ENCODE measurements at regions not wholly inside any gene's neighbourhood (a gene's known extent, or its start where the extent isn't known, plus 50 kb on each side); places are given as distances from the start of the nearest gene placed in this dataset.

GRCh38 chr2:211070547-211070946, 514.1 kb downstream of the CPS1 start:
- DNase-seq: no peak

- DNase-seq: no peak
Measured at GRCh38 chr2:211077216-211077767, 520.9 kb downstream of the CPS1 start.

- no peak for DNase-seq
Measured at GRCh38 chr2:211084352-211084751, 528.0 kb downstream of the CPS1 start.

GRCh38 chr2:211085056-211085680, 528.8 kb downstream of the CPS1 start:
- no peak for DNase-seq

- DNase-seq: no peak
Measured at GRCh38 chr2:211086049-211086448, 529.6 kb downstream of the CPS1 start.

GRCh38 chr2:211089127-211089526, 532.7 kb downstream of the CPS1 start:
- no peak for DNase-seq

GRCh38 chr2:211093743-211094303, 537.4 kb downstream of the CPS1 start:
- DNase-seq: no peak

GRCh38 chr2:211103989-211104388, 547.6 kb downstream of the CPS1 start:
- DNase-seq: no peak

GRCh38 chr2:211113334-211114175, 557.2 kb downstream of the CPS1 start:
- DNase-seq: no peak

- DNase-seq: no peak
Measured at GRCh38 chr2:211114826-211115455, 558.5 kb downstream of the CPS1 start.

- no peak for DNase-seq
Measured at GRCh38 chr2:211117026-211117425, 560.6 kb downstream of the CPS1 start.

GRCh38 chr2:211126256-211126655, 569.9 kb downstream of the CPS1 start:
- DNase-seq: no peak

- no peak for DNase-seq
Measured at GRCh38 chr2:211127501-211127900, 571.1 kb downstream of the CPS1 start.

GRCh38 chr2:211128287-211128686, 571.9 kb downstream of the CPS1 start:
- no peak for DNase-seq

- DNase-seq: no peak
Measured at GRCh38 chr2:211129798-211130197, 573.4 kb downstream of the CPS1 start.

GRCh38 chr2:211132046-211132445, 575.6 kb downstream of the CPS1 start:
- DNase-seq: no peak

GRCh38 chr2:211132573-211132972, 576.2 kb downstream of the CPS1 start:
- no peak for DNase-seq

GRCh38 chr2:211133766-211134165, 577.4 kb downstream of the CPS1 start:
- no peak for DNase-seq

GRCh38 chr2:211138551-211138950, 582.2 kb downstream of the CPS1 start:
- DNase-seq: no peak

- no peak for DNase-seq
Measured at GRCh38 chr2:211141646-211142045, 585.2 kb downstream of the CPS1 start.

- DNase-seq: no peak
Measured at GRCh38 chr2:211144078-211144477, 587.7 kb downstream of the CPS1 start.

- DNase-seq: no peak
Measured at GRCh38 chr2:211144974-211145665, 588.7 kb downstream of the CPS1 start.

GRCh38 chr2:211149731-211150130, 593.3 kb downstream of the CPS1 start:
- DNase-seq: no peak

Measured in NCI-H1436 treated with DMSO at 0.1 percent for 48 hours (cell line).